ENCODE measurements at regions not wholly inside any gene's neighbourhood (a gene's known extent, or its start where the extent isn't known, plus 50 kb on each side); places are given as distances from the start of the nearest gene placed in this dataset.
A peak's percentile ranks its signal among the peaks of the same experiment; 100 is the strongest.
"Not testable (repeated sequence)": the region's sequence is repeated elsewhere in the genome, so short reads cannot be mapped to it uniquely, and the experiment has no call there.

DNA sequence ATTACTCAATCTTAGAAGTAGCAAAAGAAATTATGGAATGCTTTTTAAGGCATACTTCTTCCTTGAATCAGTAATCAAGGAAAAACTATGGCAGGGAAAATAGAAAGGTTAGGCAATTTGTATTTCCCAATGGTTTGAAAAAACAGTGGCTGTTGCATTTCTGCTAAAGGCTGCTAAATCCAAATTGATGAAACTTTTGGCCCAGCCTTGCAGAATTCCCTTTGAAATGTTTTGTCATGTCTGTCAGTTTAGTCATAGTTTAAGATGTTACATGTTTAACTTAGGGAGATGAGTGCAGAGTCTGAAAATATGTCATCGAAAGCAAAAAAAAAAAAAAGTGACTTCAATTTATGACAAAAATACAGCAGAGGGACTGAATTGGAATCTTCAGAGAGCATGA lies 878.9 kb upstream of the WWC1 start:
- FAIRE-seq = no peak
- DNase-seq (ENCODE audit: insufficient read length, low spot score) = no peak
- no peak for TF ChIP-seq POLR2A (IDR thresholded peaks at IDR 0.05; ENCODE audit: low read depth, low read length)

- no peak for FAIRE-seq
- no peak for DNase-seq (ENCODE audit: insufficient read length, low spot score)
Measured at GRCh38 chr5:167413506-167413905, 877.9 kb upstream of the WWC1 start.

GRCh38 chr5:167414611-167415010 lies 876.8 kb upstream of the WWC1 start:
- no peak for FAIRE-seq
- no peak for DNase-seq (ENCODE audit: insufficient read length, low spot score)
- no peak for TF ChIP-seq POLR2A (IDR thresholded peaks at IDR 0.05; ENCODE audit: low read depth, low read length)

More at GRCh38 chr5:167413506-167413905, 877.9 kb upstream of the WWC1 start:
- TF ChIP-seq POLR2A (IDR thresholded peaks at IDR 0.05; ENCODE audit: low read depth, low read length) = no peak

GRCh38 chr5:167415779-167416746 lies 875.4 kb upstream of the WWC1 start:
- DNase-seq (ENCODE audit: insufficient read length, low spot score) = no peak
- FAIRE-seq = no peak
- TF ChIP-seq POLR2A (IDR thresholded peaks at IDR 0.05; ENCODE audit: low read depth, low read length) = no peak

DNA sequence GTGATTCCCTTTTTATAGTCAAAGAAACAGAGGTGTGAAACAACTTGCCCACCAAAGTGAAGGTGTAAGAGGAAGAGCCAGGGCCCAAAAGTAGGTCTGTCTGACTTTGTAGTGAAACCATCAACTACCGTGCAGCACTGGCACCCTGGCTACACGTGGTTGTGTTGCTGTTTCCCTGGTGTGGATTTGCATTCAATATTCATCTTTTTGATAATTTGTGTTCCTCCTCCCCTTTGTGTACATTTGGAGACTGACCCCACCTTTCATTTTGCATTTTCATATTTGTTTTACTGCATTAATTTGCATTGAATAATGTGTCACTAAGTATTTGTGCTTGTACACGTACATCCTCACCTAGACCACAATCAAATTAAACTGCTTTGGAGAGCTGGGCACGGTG lies 873.8 kb upstream of the WWC1 start:
- no peak for FAIRE-seq
- no peak for TF ChIP-seq POLR2A (IDR thresholded peaks at IDR 0.05; ENCODE audit: low read depth, low read length)
- no peak for DNase-seq (ENCODE audit: insufficient read length, low spot score)

DNA sequence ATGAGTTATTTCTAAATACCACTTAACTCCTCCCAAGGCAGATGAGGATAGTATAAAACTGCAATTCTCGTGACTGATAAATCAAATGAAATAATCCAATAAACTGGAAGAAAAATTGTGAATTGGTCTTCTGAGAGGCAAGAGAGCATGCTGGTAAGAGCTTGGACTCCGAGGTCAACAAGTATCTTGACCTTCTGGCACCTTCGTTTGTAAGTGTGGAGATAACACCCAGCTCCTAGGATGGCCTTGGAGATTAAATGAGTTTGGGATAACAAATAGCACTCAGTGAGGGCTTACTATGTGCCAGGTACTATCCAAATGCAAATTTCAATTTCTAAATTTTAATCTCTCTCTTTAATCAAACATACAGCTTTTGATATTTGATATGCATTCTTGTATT lies 866.3 kb upstream of the WWC1 start:
- FAIRE-seq = no peak
- DNase-seq (ENCODE audit: insufficient read length, low spot score) = no peak
- no peak for TF ChIP-seq POLR2A (IDR thresholded peaks at IDR 0.05; ENCODE audit: low read depth, low read length)

GRCh38 chr5:167426501-167426900 lies 864.9 kb upstream of the WWC1 start:
- no peak for TF ChIP-seq POLR2A (IDR thresholded peaks at IDR 0.05; ENCODE audit: low read depth, low read length)
- DNase-seq (ENCODE audit: insufficient read length, low spot score) (no peak), FAIRE-seq (no peak)

- not testable (repeated sequence) for DNase-seq (ENCODE audit: insufficient read length, low spot score)
- peak; percentile 33 for FAIRE-seq
Measured at GRCh38 chr5:167427641-167428040, 863.8 kb upstream of the WWC1 start.

DNA sequence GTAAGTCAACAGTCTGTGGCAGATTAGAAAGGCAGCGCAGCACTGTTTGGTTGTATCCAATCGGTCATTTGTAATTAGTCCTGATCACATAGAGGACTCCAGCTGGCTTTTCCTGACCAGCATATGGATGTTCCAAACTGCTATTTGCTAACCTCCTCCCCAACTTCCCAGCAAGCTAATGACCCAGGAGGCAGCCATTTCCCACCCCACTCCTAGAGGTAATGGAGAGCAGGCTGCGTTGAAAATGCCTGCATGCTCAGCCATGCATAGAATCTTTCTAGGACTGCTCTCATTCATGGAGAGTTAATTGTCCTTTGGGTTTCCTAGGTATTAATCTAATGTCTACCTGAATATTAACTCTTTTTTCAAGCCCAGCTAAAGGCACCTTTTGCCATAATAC lies 850.6 kb upstream of the WWC1 start:
- FAIRE-seq (no peak), DNase-seq (ENCODE audit: insufficient read length, low spot score) (no peak)
- TF ChIP-seq POLR2A (IDR thresholded peaks at IDR 0.05; ENCODE audit: low read depth, low read length) = no peak

DNA sequence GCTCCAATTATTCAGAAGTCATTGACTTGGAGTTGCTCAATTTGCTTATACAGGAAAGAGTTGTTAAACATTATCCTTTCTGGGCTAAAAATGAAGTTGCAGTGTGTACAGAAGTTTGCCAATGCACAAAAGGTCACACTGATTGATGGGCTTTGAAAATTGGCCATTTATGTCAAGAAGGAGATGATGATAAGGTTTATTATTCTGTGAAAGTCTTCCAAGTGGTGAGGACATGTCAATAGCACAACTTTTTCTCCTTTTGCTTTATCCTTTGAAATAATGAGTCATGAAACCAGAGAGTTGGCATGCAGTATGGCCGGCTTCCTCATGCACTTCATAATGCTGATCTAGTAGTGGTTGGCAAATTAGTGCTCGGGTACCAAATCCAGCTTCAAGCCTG lies 848.5 kb upstream of the WWC1 start:
- DNase-seq (ENCODE audit: insufficient read length, low spot score) = no peak
- no peak for FAIRE-seq
- TF ChIP-seq POLR2A (IDR thresholded peaks at IDR 0.05; ENCODE audit: low read depth, low read length) = no peak

- no peak for DNase-seq (ENCODE audit: insufficient read length, low spot score)
- no peak for FAIRE-seq
Measured at GRCh38 chr5:167447466-167448375, 843.7 kb upstream of the WWC1 start.

GRCh38 chr5:167448376-167448775 lies 843.1 kb upstream of the WWC1 start:
- no peak for DNase-seq (ENCODE audit: insufficient read length, low spot score)
- no peak for FAIRE-seq
- no peak for TF ChIP-seq POLR2A (IDR thresholded peaks at IDR 0.05; ENCODE audit: low read depth, low read length)

More at GRCh38 chr5:167447466-167448375, 843.7 kb upstream of the WWC1 start:
- TF ChIP-seq POLR2A (IDR thresholded peaks at IDR 0.05; ENCODE audit: low read depth, low read length) = no peak

GRCh38 chr5:167451076-167451475 lies 840.4 kb upstream of the WWC1 start:
- FAIRE-seq (no peak), DNase-seq (ENCODE audit: insufficient read length, low spot score) (no peak)
- TF ChIP-seq POLR2A (IDR thresholded peaks at IDR 0.05; ENCODE audit: low read depth, low read length) = no peak

DNA sequence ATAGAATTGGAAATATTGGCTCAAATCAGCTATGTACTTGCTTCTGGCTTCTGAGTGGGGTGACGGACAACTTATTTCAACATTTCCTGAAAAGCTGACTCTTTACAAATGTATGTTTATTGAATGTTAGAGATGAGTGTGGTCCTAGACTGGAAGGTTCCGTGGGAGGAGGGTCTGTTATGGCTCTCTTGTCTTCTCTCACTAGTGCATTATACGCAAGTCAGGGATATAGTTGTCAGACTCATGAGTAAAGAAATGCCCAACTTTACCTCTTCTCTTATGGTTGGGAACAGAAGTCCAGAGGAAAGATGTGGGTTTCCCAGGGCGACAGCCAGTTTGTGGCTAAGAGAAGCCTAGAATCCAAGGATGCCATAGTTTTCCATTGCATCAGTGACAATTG lies 839.3 kb upstream of the WWC1 start:
- no peak for FAIRE-seq
- TF ChIP-seq POLR2A (IDR thresholded peaks at IDR 0.05; ENCODE audit: low read depth, low read length) = no peak
- no peak for DNase-seq (ENCODE audit: insufficient read length, low spot score)

Data from H54 (cell line).